IMR-90 (cell line): ENCODE measurements at regions not wholly inside any gene's neighbourhood (a gene's known extent, or its start where the extent isn't known, plus 50 kb on each side); places are given as distances from the start of the nearest gene placed in this dataset.
"Not testable (repeated sequence)": the region's sequence is repeated elsewhere in the genome, so short reads cannot be mapped to it uniquely, and the experiment has no call there.

Experiments used
- ATAC-seq: fragments of 200-7000 bp; cut with Tn5 transposase; 2 replicates; pipeline ENCODE4 v1.9.1; 2020; ENCODE audit warnings: low read depth, mild to moderate bottlenecking, moderate library complexity
- BruUV-seq: library from RNA; stranded (reverse); fragments of 400-500 nt; replicated peaks from 2 replicates; lab custom pipeline; 2021; lab: Mats Ljungman, UMichigan
- CTCF ChIA-PET: fragments of 300-600 bp; formaldehyde crosslinking; extraction: SDS; loops from one replicate; lab custom pipeline; 2021; ENCODE audit warnings: antibody characterized with exemption; lab: Yijun Ruan, JAX
- POLR2A ChIA-PET: fragments of 300-600 bp; sonication (Branson Sonifier 250); formaldehyde crosslinking; loops from one replicate; lab custom pipeline; 2022; ENCODE audit warnings: antibody characterized with exemption; ENCODE audit not compliant: unreplicated experiment; lab: Charles Lee
- DNase-seq: peaks from one replicate; pipeline ENCODE4 v3.0.0; 2013
- H2AFZ ChIP-seq: replicated peaks from 2 replicates; pipeline ENCODE3; 2013; ENCODE audit warnings: low read length, mild to moderate bottlenecking; ENCODE audit not compliant: poor library complexity
- H2AK5ac ChIP-seq: 2 replicates; pipeline ENCODE4 v1.6.1; 2013; ENCODE audit warnings: low read depth, low read length, inconsistent platforms
- H2AK9ac ChIP-seq: replicated peaks from 2 replicates; pipeline ENCODE3; 2013; ENCODE audit warnings: mild to moderate bottlenecking, low read depth, low read length, moderate library complexity; ENCODE audit not compliant: poor library complexity
- H2BK120ac ChIP-seq: 2 replicates; pipeline ENCODE4 v1.6.1; 2013; ENCODE audit warnings: low read depth, low read length, inconsistent platforms
- H2BK15ac ChIP-seq: 3 replicates; pipeline ENCODE4 v1.6.1; 2013; ENCODE audit warnings: low read depth, low read length, inconsistent platforms
- H2BK20ac ChIP-seq: 2 replicates; pipeline ENCODE4 v1.6.1; 2013; ENCODE audit warnings: low read depth, mild to moderate bottlenecking, inconsistent platforms, low read length, moderate library complexity
- H2BK5ac ChIP-seq: 2 replicates; pipeline ENCODE4 v1.6.1; 2013; ENCODE audit warnings: mild to moderate bottlenecking, low read depth, low read length, inconsistent platforms; ENCODE audit not compliant: poor library complexity, severe bottlenecking
- H3K14ac ChIP-seq: replicated peaks from 2 replicates; pipeline ENCODE4 v1.6.1; 2013; ENCODE audit warnings: low read depth, low read length, inconsistent platforms
- H3K18ac ChIP-seq: 2 replicates; pipeline ENCODE4 v1.6.1; 2013; ENCODE audit warnings: low read depth, low read length, control low read depth
- H3K23ac ChIP-seq: 2 replicates; pipeline ENCODE4 v1.6.1; 2013; ENCODE audit warnings: low read depth, low read length, inconsistent platforms
- H3K27ac ChIP-seq: 2 replicates; pipeline ENCODE4 v1.5.1; 2013; ENCODE audit warnings: mild to moderate bottlenecking, control low read depth, low read length; ENCODE audit not compliant: insufficient read depth
- H3K27me3 ChIP-seq: 2 replicates; pipeline ENCODE4 v1.6.1; 2013; ENCODE audit warnings: low read length; ENCODE audit not compliant: control insufficient read depth, insufficient read depth
- H3K36me3 ChIP-seq: 2 replicates; pipeline ENCODE4 v1.6.1; 2013; ENCODE audit warnings: low read length, mixed read lengths; ENCODE audit not compliant: control insufficient read depth, insufficient read depth
- H3K4ac ChIP-seq: 2 replicates; pipeline ENCODE4 v1.6.1; 2013; ENCODE audit warnings: low read depth, low read length, inconsistent platforms
- H3K4me1 ChIP-seq: 2 replicates; pipeline ENCODE4 v1.6.1; 2013; ENCODE audit warnings: low read length, mixed read lengths; ENCODE audit not compliant: control insufficient read depth, insufficient read depth
- H3K4me2 ChIP-seq: 2 replicates; pipeline ENCODE4 v1.6.1; 2013; ENCODE audit warnings: low read depth, mild to moderate bottlenecking, control low read depth, low read length, moderate library complexity
- H3K4me3 ChIP-seq: 2 replicates; pipeline ENCODE4 v1.5.1; 2013; ENCODE audit warnings: low read depth, mild to moderate bottlenecking, control low read depth, low read length, moderate library complexity; ENCODE audit not compliant: insufficient read depth
- H3K56ac ChIP-seq: 2 replicates; pipeline ENCODE4 v1.6.1; 2013; ENCODE audit warnings: low read length, inconsistent platforms; ENCODE audit not compliant: insufficient read depth; ENCODE audit errors: extremely low read depth
- H3K79me1 ChIP-seq, 2 experiments: 2 replicates each; pipeline ENCODE4 v1.6.1; 2013; ENCODE audit warnings: low read length in 2 of 2, inconsistent platforms in 1 of 2, low read depth in 1 of 2
- H3K9ac ChIP-seq: 2 replicates; pipeline ENCODE4 v1.6.1; 2013; ENCODE audit warnings: low read depth, low read length, control low read depth
- H3K9me1 ChIP-seq: 2 replicates; pipeline ENCODE4 v1.6.1; 2013; ENCODE audit warnings: low read length, inconsistent platforms; ENCODE audit not compliant: insufficient read depth
- H3K9me3 ChIP-seq: 2 replicates; pipeline ENCODE4 v1.6.1; 2013; ENCODE audit warnings: low read length; ENCODE audit not compliant: control insufficient read depth, insufficient read depth
- H4K20me1 ChIP-seq: 2 replicates; pipeline ENCODE4 v1.6.1; 2013; ENCODE audit warnings: low read length, inconsistent platforms; ENCODE audit not compliant: insufficient read depth
- H4K5ac ChIP-seq: 2 replicates; pipeline ENCODE4 v1.6.1; 2013; ENCODE audit warnings: mild to moderate bottlenecking, low read depth, low read length, control low read depth
- H4K8ac ChIP-seq, 2 experiments: 2 replicates each; pipeline ENCODE4 v1.6.1; 2013; ENCODE audit warnings: low read depth in 2 of 2, low read length in 2 of 2, control low read depth in 1 of 2, inconsistent platforms in 1 of 2
- H4K91ac ChIP-seq: 2 replicates; pipeline ENCODE4 v1.6.1; 2013; ENCODE audit warnings: low read depth, low read length, inconsistent platforms; ENCODE audit not compliant: insufficient read depth
- WGBS, 2 experiments: methylation state at CpG; one replicate each; pipeline versions ENCODE4 v1.1.5 to v1.1.7; 2013; ENCODE audit warnings: missing lambda C conversion rate in 2 of 2; ENCODE audit not compliant: insufficient read length in 1 of 2; ENCODE audit errors: extremely low coverage in 2 of 2; 5-methylcytosine and 5-hydroxymethylcytosine counted together
- dilution Hi-C: fragments of 300-500 bp; cut with HindIII; formaldehyde crosslinking; loops from one replicate; pipeline ENCODE4 v1.14.3; 2018; ENCODE audit warnings: low sequenced_read_pairs; ENCODE audit not compliant: unreplicated experiment
- in situ Hi-C: fragments of 300-500 bp; cut with MboI; formaldehyde crosslinking; loops from 3 replicates; pipeline ENCODE4 v1.14.3; 2019; ENCODE audit warnings: low sequenced_read_pairs, inconsistent platforms, mixed read lengths
- intact Hi-C: fragments of 100-400 bp; cut with micrococcal nuclease; formaldehyde crosslinking; loops from 2 replicates; pipeline ENCODE4 v1.10.0; 2022

DNA sequence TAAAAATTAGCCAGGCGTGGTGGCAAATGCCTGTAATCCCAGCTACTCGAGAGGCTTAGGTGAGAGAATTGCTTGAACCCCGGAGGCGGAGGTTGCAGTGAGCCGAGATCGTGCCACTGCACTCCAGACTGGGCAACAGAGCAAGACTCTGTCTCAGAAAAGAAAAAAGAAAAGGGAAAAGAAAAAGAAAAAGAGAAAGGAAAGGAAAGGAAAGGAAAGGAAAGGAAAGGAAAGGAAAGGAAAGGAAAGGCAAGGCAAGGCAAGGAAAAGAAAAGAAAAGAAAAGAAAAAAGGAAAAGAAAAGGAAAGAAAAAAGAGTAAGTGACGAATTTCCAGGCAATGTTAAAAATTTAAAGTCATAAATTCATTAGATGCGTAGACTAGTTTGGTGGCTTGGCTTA lies 250.1 kb upstream of the MAGEB16 start:
- BruUV-seq, H3K9me3 ChIP-seq, H3K4me1 ChIP-seq, H3K4me3 ChIP-seq, H3K4ac ChIP-seq, H2BK20ac ChIP-seq, H3K79me1 ChIP-seq, H3K14ac ChIP-seq, H2AK5ac ChIP-seq, H2BK15ac ChIP-seq, POLR2A ChIA-PET, H4K5ac ChIP-seq, H2AK9ac ChIP-seq, H3K9me1 ChIP-seq, H2BK120ac ChIP-seq, H3K18ac ChIP-seq, H4K8ac ChIP-seq, H4K20me1 ChIP-seq, H3K9ac ChIP-seq, intact Hi-C loops, H3K23ac ChIP-seq, DNase-seq, H3K4me2 ChIP-seq, H3K56ac ChIP-seq, ATAC-seq, H3K36me3 ChIP-seq, CTCF ChIA-PET, H3K27me3 ChIP-seq, H2BK5ac ChIP-seq, H4K91ac ChIP-seq, H3K27ac ChIP-seq, in situ Hi-C loops, dilution Hi-C loops, H2AFZ ChIP-seq: not testable (repeated sequence)
- 73% methylated on average over 3 of the region's 8 CpGs; no CpG with 5 or more reads in 1 of the 2 experiments for WGBS, 2 experiments
